K562 (cell line): ENCODE measurements at regions not wholly inside any gene's neighbourhood (a gene's known extent, or its start where the extent isn't known, plus 50 kb on each side); places are given as distances from the start of the nearest gene placed in this dataset.

Experiments
- ATAC-seq: fragments of 200-7000 bp; cut with Tn5 transposase; 3 replicates; pipeline ENCODE4 v1.9.1; 2020; ENCODE audit warnings: moderate library complexity
- BruUV-seq: library from RNA; stranded (reverse); fragments of 400-500 nt; replicated peaks from 2 replicates; lab custom pipeline; 2021; lab: Mats Ljungman, UMichigan
- CTCF ChIA-PET: fragments of 300-600 bp; formaldehyde crosslinking; extraction: SDS; loops from one replicate; lab custom pipeline; 2021; ENCODE audit warnings: low intra/inter-chr PET ratio; lab: Yijun Ruan, JAX
- POLR2A ChIA-PET: fragments of 300-600, 350-650 bp; sonication (Branson Sonifier 250); formaldehyde crosslinking; extraction: SDS; loops from one replicate; lab custom pipeline; 2021; ENCODE audit warnings: antibody characterized with exemption, inconsistent platforms; lab: Yijun Ruan, JAX
- DNase-seq, 4 experiments: peaks; one replicate each; pipeline versions ENCODE4 v3.0.0 to v3.0.0-alpha.2; 2011 to 2018; ENCODE audit warnings: low spot score in 3 of 4, mixed read lengths in 3 of 4; ENCODE audit errors: extremely low read depth in 1 of 4
- FAIRE-seq: peaks from 2 replicates; lab custom pipeline; 2011; peaks lifted over from hg19 to GRCh38; lab: Jason Lieb, UNC
- H2AFZ ChIP-seq: 2 replicates; pipeline ENCODE4 v1.6.0; 2011; ENCODE audit warnings: low read depth, low read length, control low read depth, inconsistent platforms
- H3K27ac ChIP-seq: fragments of 200-600 bp; 3 replicates; pipeline ENCODE4 v1.8.0; 2011; ENCODE audit warnings: low read depth, mild to moderate bottlenecking, control low read depth, inconsistent platforms, low read length, moderate library complexity, mixed read lengths; ENCODE audit errors: extremely low read depth
- H3K27me3 ChIP-seq, 2 experiments: fragments of 300-600 bp in 1 of 2; 2 replicates in 1 of 2; 3 replicates in 1 of 2; pipeline versions ENCODE4 v1.6.0 to v1.8.0; 2011; ENCODE audit warnings: inconsistent platforms in 2 of 2, low read length in 2 of 2, mild to moderate bottlenecking in 1 of 2, mixed read lengths in 1 of 2, moderate library complexity in 1 of 2; ENCODE audit not compliant: control insufficient read depth in 2 of 2, insufficient read depth in 2 of 2
- H3K36me3 ChIP-seq: fragments of 300-600 bp; 3 replicates; pipeline ENCODE4 v1.8.0; 2011; ENCODE audit warnings: mild to moderate bottlenecking, low read length, inconsistent platforms; ENCODE audit not compliant: control insufficient read depth, insufficient read depth
- H3K4me1 ChIP-seq, 2 experiments: fragments of 200-600 bp in 1 of 2; replicated peaks in 1 of 2; 2 replicates in 1 of 2; 3 replicates in 1 of 2; pipeline versions ENCODE4 v1.5.1 to v1.8.0; 2011; ENCODE audit warnings: inconsistent platforms in 2 of 2, low read length in 2 of 2, mild to moderate bottlenecking in 1 of 2, mixed read lengths in 1 of 2, moderate library complexity in 1 of 2; ENCODE audit not compliant: control insufficient read depth in 2 of 2, insufficient read depth in 2 of 2
- H3K4me2 ChIP-seq: 2 replicates; pipeline ENCODE4 v1.6.1; 2011; ENCODE audit warnings: low read length, control low read depth, inconsistent platforms, mixed read lengths; ENCODE audit not compliant: insufficient read depth
- H3K4me3 ChIP-seq: fragments of 200-600 bp; sonication (generic), shearing (Covaris generic); 2 replicates; pipeline ENCODE4 v1.5.1; 2016; ENCODE audit warnings: control low read depth, inconsistent platforms
- H3K79me2 ChIP-seq: fragments of 200-600 bp; 3 replicates; pipeline ENCODE4 v1.8.0; 2011; ENCODE audit warnings: low read length, inconsistent platforms; ENCODE audit not compliant: control insufficient read depth, insufficient read depth
- H3K9ac ChIP-seq, 2 experiments: 2 replicates each; pipeline versions ENCODE4 v1.6.0 to v1.6.1; 2011; ENCODE audit warnings: low read depth in 2 of 2, low read length in 2 of 2, control low read depth in 1 of 2, inconsistent platforms in 1 of 2, mild to moderate bottlenecking in 1 of 2, mixed read lengths in 1 of 2; ENCODE audit not compliant: insufficient read depth in 1 of 2
- H3K9me1 ChIP-seq: one replicate; pipeline ENCODE4 v1.6.0; 2011; ENCODE audit warnings: inconsistent platforms, mild to moderate bottlenecking, low read length, moderate library complexity; ENCODE audit not compliant: control insufficient read depth, insufficient read depth
- H3K9me3 ChIP-seq: replicated peaks from 2 replicates; pipeline ENCODE4 v1.5.1; 2011; ENCODE audit warnings: low read depth, low read length, inconsistent platforms; ENCODE audit not compliant: control insufficient read depth, insufficient read depth
- H4K20me1 ChIP-seq: replicated peaks from 2 replicates; pipeline ENCODE4 v1.6.1; 2011; ENCODE audit warnings: low read length, inconsistent platforms, mixed read lengths; ENCODE audit not compliant: control insufficient read depth, insufficient read depth
- BRCA1 ChIP-seq, 2 experiments: fragments of 450-650 bp in 1 of 2; sonication (generic) in 1 of 2; formaldehyde crosslinking in 1 of 2; IDR thresholded peaks; 2 replicates each; pipeline versions ENCODE4 v1.5.0 to v1.6.1; 2017 to 2020; ENCODE audit warnings: mild to moderate bottlenecking in 1 of 2, missing genetic modification reagents in 1 of 2
- MAFK ChIP-seq: IDR thresholded peaks from 2 replicates; pipeline ENCODE4 v1.6.1; 2011; ENCODE audit warnings: low read length, improper control_type of control experiment
- U2AF1 ChIP-seq: fragments of 200-400 bp; formaldehyde crosslinking; optimal IDR thresholded peaks from 2 replicates; pipeline ENCODE3; 2017; ENCODE audit warnings: mild to moderate bottlenecking, low read depth, low read length, moderate library complexity
- USF1 ChIP-seq: sonication (generic); formaldehyde crosslinking; IDR thresholded peaks from 2 replicates; pipeline ENCODE4 v1.9.0; 2022; ENCODE audit warnings: mild to moderate bottlenecking, missing genetic modification reagents
- ZNF316 ChIP-seq: fragments of 450-650 bp; IDR thresholded peaks from 2 replicates; pipeline ENCODE4 v1.6.1; 2016
- in situ Hi-C: fragments of 300-500 bp; cut with MboI; formaldehyde crosslinking; loops from 4 replicates; pipeline ENCODE4 v1.15.0; 2018; ENCODE audit warnings: inconsistent platforms, mixed read lengths
- intact Hi-C: fragments of 100-400 bp; cut with micrococcal nuclease; formaldehyde crosslinking; loops from 2 replicates; pipeline ENCODE4 v1.14.2; 2022
- TF ChIP-seq, protein P1 (sequence below): fragments of 450-650 bp; IDR thresholded peaks from 2 replicates; pipeline ENCODE4 v1.6.1; 2016; ENCODE audit warnings: low read depth, mild to moderate bottlenecking, moderate library complexity

GRCh38 chrX:87798039-87798438 lies 280.4 kb downstream of the KLHL4 start:
- Histone ChIP-seq H3K4me1 (no peaks in the 10 kb centered on the region), H3K27ac (no peak overlapping the region), H3K4me2 (no peak overlapping the region), H2AFZ (no peak overlapping the region), H3K36me3 (no peaks in the 10 kb centered on the region), H3K4me3 (no peak overlapping the region), H3K9me1 (no peaks in the 10 kb centered on the region), H3K27me3 (no peaks in the 10 kb centered on the region), H3K79me2 (no peaks in the 10 kb centered on the region), H3K9me3 (no peaks in the 10 kb centered on the region), H3K9ac (no peak overlapping the region), H4K20me1 (no peaks in the 10 kb centered on the region)
- intact Hi-C loops (no loop called here), in situ Hi-C loops (no loop called here)
- FAIRE-seq (no peak), ATAC-seq (no peak), DNase-seq (no peak)
- ChIA-PET CTCF (no interaction called here), POLR2A (no interaction called here)
- no TSS peak for BruUV-seq
- TF ChIP-seq MAFK (peak; percentile 45; the same call in 1 of the 2 replicates), USF1 (no peak), U2AF1 (no peak), ZNF316 (peak; percentile 35; the same call in 1 of the 2 replicates), BRCA1 (IDR thresholded peaks at IDR 0.05) (no peak), BRCA1 (CRISPR knock-in tag; IDR thresholded peaks at IDR 0.05) (no peak)
- TF ChIP-seq, protein P1, sequence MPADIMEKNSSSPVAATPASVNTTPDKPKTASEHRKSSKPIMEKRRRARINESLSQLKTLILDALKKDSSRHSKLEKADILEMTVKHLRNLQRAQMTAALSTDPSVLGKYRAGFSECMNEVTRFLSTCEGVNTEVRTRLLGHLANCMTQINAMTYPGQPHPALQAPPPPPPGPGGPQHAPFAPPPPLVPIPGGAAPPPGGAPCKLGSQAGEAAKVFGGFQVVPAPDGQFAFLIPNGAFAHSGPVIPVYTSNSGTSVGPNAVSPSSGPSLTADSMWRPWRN, result no peak
